T-cell (primary cell): ENCODE measurements at regions not wholly inside any gene's neighbourhood (a gene's known extent, or its start where the extent isn't known, plus 50 kb on each side); places are given as distances from the start of the nearest gene placed in this dataset.

Experiments used
- ATAC-seq, 4 experiments: fragments of 200-7000 bp in 3 of 4; fragments of 150-1000 bp in 1 of 4; cut with Tn5 transposase; replicated peaks in 1 of 4; 1 replicate in 3 of 4; 2 replicates in 1 of 4; pipeline ENCODE4 v1.10.0; 2021; ENCODE audit warnings: moderate library complexity in 3 of 4, mild to moderate bottlenecking in 2 of 4, moderate number of reproducible peaks in 1 of 4
- CTCF ChIA-PET, 2 donors: fragments of 300-600 bp; sonication (Branson Sonifier 250); formaldehyde crosslinking; loops; one replicate each; lab custom pipeline; 2022; ENCODE audit warnings: antibody characterized with exemption in 2 of 2; lab: Charles Lee
- POLR2A ChIA-PET, 2 donors: fragments of 300-600 bp; sonication (Branson Sonifier 250); formaldehyde crosslinking; loops; one replicate each; lab custom pipeline; 2022; ENCODE audit warnings: antibody characterized with exemption in 2 of 2; lab: Charles Lee
- DNase-seq, 35 experiments: peaks; one replicate each; pipeline versions ENCODE4 v3.0.0 to v3.0.0-alpha.2; 2013 to 2023
- H3K27ac ChIP-seq: one replicate; pipeline ENCODE4 v1.5.1; 2013; ENCODE audit warnings: low read length
- H3K27me3 ChIP-seq, 2 experiments: replicated peaks in 1 of 2; 1 replicate in 1 of 2; 2 replicates in 1 of 2; pipeline versions ENCODE4 v1.6.1 to v1.7.0; 2013; ENCODE audit warnings: low read length in 1 of 2, mixed read lengths in 1 of 2; ENCODE audit not compliant: control insufficient read depth in 2 of 2, insufficient read depth in 2 of 2; ENCODE audit errors: extremely low read depth in 1 of 2
- H3K36me3 ChIP-seq, 2 donors: 1 replicate in 1 of 2; 2 replicates in 1 of 2; pipeline versions ENCODE4 v1.6.1 to v1.7.0; 2013; ENCODE audit warnings: low read length in 1 of 2; ENCODE audit not compliant: control insufficient read depth in 2 of 2, insufficient read depth in 1 of 2; ENCODE audit errors: extremely low read depth in 1 of 2
- H3K4me1 ChIP-seq, 2 experiments: 1 replicate in 1 of 2; 2 replicates in 1 of 2; pipeline versions ENCODE4 v1.6.1 to v1.7.0; 2013; ENCODE audit warnings: low read length in 2 of 2, mixed read lengths in 1 of 2; ENCODE audit not compliant: insufficient read depth in 2 of 2, control insufficient read depth in 1 of 2; ENCODE audit errors: extremely low read depth in 1 of 2
- H3K4me3 ChIP-seq, 2 donors: 1 replicate in 1 of 2; 2 replicates in 1 of 2; pipeline versions ENCODE4 v1.5.1 to v1.7.0; 2013; ENCODE audit warnings: mild to moderate bottlenecking in 2 of 2, low read length in 1 of 2, moderate library complexity in 1 of 2; ENCODE audit not compliant: control insufficient read depth in 1 of 2; ENCODE audit errors: extremely low read depth in 1 of 2
- H3K9me3 ChIP-seq: 2 replicates; pipeline ENCODE4 v1.7.0; 2013
- H3K27ac Mint-ChIP-seq, 2 donors: one replicate each; pipeline ENCODE4 v1.8.0; 2020 to 2021; ENCODE audit warnings: mild to moderate bottlenecking in 2 of 2, mixed read lengths in 2 of 2
- H3K27me3 Mint-ChIP-seq, 2 donors: one replicate each; pipeline ENCODE4 v1.8.0; 2021 to 2022; ENCODE audit warnings: mixed read lengths in 2 of 2
- H3K36me3 Mint-ChIP-seq: one replicate; pipeline ENCODE4 v1.8.0; 2021; ENCODE audit warnings: mixed read lengths
- H3K4me1 Mint-ChIP-seq, 3 donors: one replicate each; pipeline ENCODE4 v1.8.0; 2020 to 2022; ENCODE audit warnings: mixed read lengths in 3 of 3, mild to moderate bottlenecking in 1 of 3
- H3K4me3 Mint-ChIP-seq, 3 donors: one replicate each; pipeline ENCODE4 v1.8.0; 2020 to 2022; ENCODE audit warnings: mild to moderate bottlenecking in 3 of 3, mixed read lengths in 3 of 3, moderate library complexity in 3 of 3
- H3K9me3 Mint-ChIP-seq, 3 donors: one replicate each; pipeline ENCODE4 v1.8.0; 2020 to 2022; ENCODE audit warnings: mixed read lengths in 3 of 3
- WGBS: methylation state at CpG from one replicate; pipeline ENCODE4 v1.1.5; 2013; ENCODE audit warnings: missing lambda C conversion rate; ENCODE audit not compliant: insufficient coverage; 5-methylcytosine and 5-hydroxymethylcytosine counted together

GRCh38 chr2:64232266-64232665 is 88.0 kb upstream of the PELI1 start:
- Mint-ChIP-seq H3K9me3 (no peaks in the 10 kb centered on the region), H3K27ac (no peak overlapping the region), H3K4me3 (no peak overlapping the region), H3K27me3 (peaks cover 0 to 4% of the 10 kb centered on the region in 2 donors), H3K36me3 (no peaks in the 10 kb centered on the region), H3K4me1 (peaks cover 14 to 24% (median 16%) of the 10 kb centered on the region in 3 donors)
- ChIA-PET POLR2A (interaction anchor here in 1 of 2 donors (0.6 kb wide), 1 partner anchor 106 kb away, joined by 5 read pairs; no protein-coding TSS in a partner anchor), CTCF (interaction anchor here (0.6 to 0.7 kb wide), 2 partner anchors 8 to 99 kb away, joined by 4 to 6 read pairs; no protein-coding TSS in a partner anchor)
- ATAC-seq (no peak), DNase-seq (no peak)
- Histone ChIP-seq H3K27me3 (peaks cover 0 to 4% of the 10 kb centered on the region in 2 experiments), H3K4me1 (peaks cover 5 to 11% of the 10 kb centered on the region in 2 experiments), H3K27ac (no peak overlapping the region), H3K9me3 (no peaks in the 10 kb centered on the region), H3K4me3 (no peak overlapping the region), H3K36me3 (no peaks in the 10 kb centered on the region)
- 67% methylated on average over 2 of the region's 2 CpGs for WGBS

- ChIA-PET CTCF (interaction anchor here in 1 of 2 donors (0.6 kb wide), 1 partner anchor 10 kb away, joined by 4 read pairs; no protein-coding TSS in a partner anchor), POLR2A (no interaction called here)
- H3K4me1 ChIP-seq = peaks cover 4 to 5% of the 10 kb centered on the region in 2 experiments
- no peaks in the 10 kb centered on the region for H3K27me3 ChIP-seq
- ATAC-seq (no peak), DNase-seq (no peak)
- H3K36me3 ChIP-seq = no peaks in the 10 kb centered on the region
- Mint-ChIP-seq H3K9me3 (no peaks in the 10 kb centered on the region), H3K27me3 (peaks cover 0 to 4% of the 10 kb centered on the region in 2 donors), H3K4me3 (no peak overlapping the region), H3K4me1 (peaks cover 5 to 12% (median 8%) of the 10 kb centered on the region in 3 donors), H3K36me3 (no peaks in the 10 kb centered on the region), H3K27ac (no peak overlapping the region)
- no peak overlapping the region for H3K4me3 ChIP-seq
- WGBS = no CpG with 5 or more reads among the region's 4 CpGs
- H3K27ac ChIP-seq = no peak overlapping the region
- H3K9me3 ChIP-seq = no peaks in the 10 kb centered on the region
These were observed 89.2 kb upstream of the PELI1 start for GRCh38 chr2:64233376-64233922.

GRCh38 chr2:64234150-64234549 is 89.9 kb upstream of the PELI1 start:
- POLR2A ChIA-PET = no interaction called here
- H3K27ac ChIP-seq = no peak overlapping the region
- no peak for ATAC-seq
- 90% methylated on average over 2 of the region's 5 CpGs for WGBS
- no peaks in the 10 kb centered on the region for H3K36me3 ChIP-seq
- peaks cover 0 to 4% of the 10 kb centered on the region in 2 donors for H3K27me3 Mint-ChIP-seq
- H3K4me1 Mint-ChIP-seq = peaks cover 0 to 6% (median under 1%) of the 10 kb centered on the region in 3 donors
- H3K27me3 ChIP-seq = no peaks in the 10 kb centered on the region
- no peaks in the 10 kb centered on the region for H3K9me3 Mint-ChIP-seq
- no peak overlapping the region for H3K4me3 ChIP-seq
- DNase-seq = no peak
- H3K4me1 ChIP-seq = no peaks in the 10 kb centered on the region
- H3K27ac Mint-ChIP-seq = no peak overlapping the region
- H3K9me3 ChIP-seq = no peaks in the 10 kb centered on the region
- CTCF ChIA-PET = interaction anchor here in 1 of 2 donors (0.6 kb wide), 1 partner anchor 129 kb away, joined by 3 read pairs; no protein-coding TSS in a partner anchor
- no peak overlapping the region for H3K4me3 Mint-ChIP-seq
- no peaks in the 10 kb centered on the region for H3K36me3 Mint-ChIP-seq

- H3K36me3 ChIP-seq = no peaks in the 10 kb centered on the region
- WGBS = no CpG with 5 or more reads among the region's 3 CpGs
- CTCF ChIA-PET = interaction anchor here in 1 of 2 donors (0.5 to 0.6 kb wide), 2 partner anchors 11 to 130 kb away, joined by 3 to 5 read pairs; no protein-coding TSS in a partner anchor
- H3K4me1 ChIP-seq = no peaks in the 10 kb centered on the region
- Mint-ChIP-seq H3K27me3 (peaks cover 0 to 4% of the 10 kb centered on the region in 2 donors), H3K4me3 (no peak overlapping the region), H3K4me1 (peaks cover 0 to 6% (median 0%) of the 10 kb centered on the region in 3 donors), H3K9me3 (no peaks in the 10 kb centered on the region), H3K27ac (no peak overlapping the region), H3K36me3 (no peaks in the 10 kb centered on the region)
- no peaks in the 10 kb centered on the region for H3K27me3 ChIP-seq
- H3K4me3 ChIP-seq = no peak overlapping the region
- no peak for DNase-seq
- no peak for ATAC-seq
- no peak overlapping the region for H3K27ac ChIP-seq
- POLR2A ChIA-PET = interaction anchor here in 1 of 2 donors (0.5 kb wide), 1 partner anchor 213 kb away, joined by 3 read pairs; no protein-coding TSS in a partner anchor
- no peaks in the 10 kb centered on the region for H3K9me3 ChIP-seq
These were observed 90.6 kb upstream of the PELI1 start for GRCh38 chr2:64234785-64235184.

GRCh38 chr2:64237266-64237665 is 93.0 kb upstream of the PELI1 start:
- POLR2A ChIA-PET = no interaction called here
- no peaks in the 10 kb centered on the region for H3K36me3 Mint-ChIP-seq
- CTCF ChIA-PET = no interaction called here

GRCh38 chr2:64238799-64239198 is 94.6 kb upstream of the PELI1 start:
- H3K27ac Mint-ChIP-seq = no peak overlapping the region
- DNase-seq = no peak

More at GRCh38 chr2:64237266-64237665, 93.0 kb upstream of the PELI1 start:
- no peaks in the 10 kb centered on the region for H3K9me3 ChIP-seq
- DNase-seq = no peak
- no peaks in the 10 kb centered on the region for H3K9me3 Mint-ChIP-seq
- H3K4me3 Mint-ChIP-seq = no peak overlapping the region
- H3K4me3 ChIP-seq = no peak overlapping the region
- H3K27ac Mint-ChIP-seq = no peak overlapping the region
- no peaks in the 10 kb centered on the region for H3K36me3 ChIP-seq
- WGBS = no CpG with 5 or more reads among the region's 2 CpGs
- no peaks in the 10 kb centered on the region for H3K4me1 Mint-ChIP-seq
- H3K27ac ChIP-seq = no peak overlapping the region
- H3K27me3 Mint-ChIP-seq = no peaks in the 10 kb centered on the region
- no peaks in the 10 kb centered on the region for H3K27me3 ChIP-seq
- H3K4me1 ChIP-seq = no peaks in the 10 kb centered on the region
- no peak for ATAC-seq

More at GRCh38 chr2:64238799-64239198, 94.6 kb upstream of the PELI1 start:
- no peaks in the 10 kb centered on the region for H3K36me3 Mint-ChIP-seq
- Histone ChIP-seq H3K27me3 (no peaks in the 10 kb centered on the region), H3K4me3 (no peak overlapping the region), H3K9me3 (no peaks in the 10 kb centered on the region), H3K27ac (no peak overlapping the region), H3K36me3 (no peaks in the 10 kb centered on the region), H3K4me1 (no peaks in the 10 kb centered on the region)
- ChIA-PET CTCF (interaction anchor here in 1 of 2 donors (1.0 kb wide), 1 partner anchor 92 kb away, joined by 4 read pairs; no protein-coding TSS in a partner anchor), POLR2A (no interaction called here)
- H3K9me3 Mint-ChIP-seq = no peaks in the 10 kb centered on the region
- no peaks in the 10 kb centered on the region for H3K4me1 Mint-ChIP-seq
- H3K27me3 Mint-ChIP-seq = no peaks in the 10 kb centered on the region
- no peak overlapping the region for H3K4me3 Mint-ChIP-seq
- no peak for ATAC-seq
- WGBS = no CpG with 5 or more reads among the region's 4 CpGs
